Sciatic nerve (tissue), 2 donors: ENCODE measurements at regions not wholly inside any gene's neighbourhood (a gene's known extent, or its start where the extent isn't known, plus 50 kb on each side); places are given as distances from the start of the nearest gene placed in this dataset.

Experiments
- ATAC-seq: fragments of 200-7000 bp; cut with Tn5 transposase; one replicate; pipeline ENCODE4 v1.9.1; 2020; ENCODE audit warnings: mild to moderate bottlenecking, moderate library complexity
- DNase-seq: peaks from one replicate; pipeline ENCODE4 v3.0.0-alpha.2; 2020; ENCODE audit warnings: low spot score
- intact Hi-C: fragments of 100-400 bp; cut with DNase I; formaldehyde crosslinking; loops from one replicate; pipeline ENCODE4 v1.14.2; 2022
- donor health status: DM: no; HTN: no; CAD: no.
- donor health status: DM: no; HTN: no; CAD: no.

DNA sequence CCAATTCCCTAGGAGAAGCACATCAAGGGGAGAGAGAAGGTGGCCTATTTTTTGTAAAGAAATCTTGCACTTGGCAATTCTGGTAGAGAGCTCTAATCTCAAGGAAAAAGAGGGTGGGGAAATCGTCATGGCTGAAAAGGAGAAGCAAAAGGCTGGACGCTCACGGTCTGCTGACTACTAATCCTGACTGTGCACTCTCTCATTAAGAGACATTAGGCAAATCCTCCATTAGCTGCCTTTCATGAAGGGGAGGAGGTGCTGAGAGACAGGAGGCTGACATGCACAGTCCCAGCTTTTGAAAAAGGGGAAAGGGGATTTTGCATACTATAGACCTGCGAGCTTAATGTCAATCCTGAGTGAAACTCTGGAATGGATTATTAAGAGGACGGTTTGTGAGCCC is 170.0 kb downstream of the NR2F2 start:
- ATAC-seq, result no peak
- DNase-seq, result no peak
- intact Hi-C loops, result no loop called here

DNA sequence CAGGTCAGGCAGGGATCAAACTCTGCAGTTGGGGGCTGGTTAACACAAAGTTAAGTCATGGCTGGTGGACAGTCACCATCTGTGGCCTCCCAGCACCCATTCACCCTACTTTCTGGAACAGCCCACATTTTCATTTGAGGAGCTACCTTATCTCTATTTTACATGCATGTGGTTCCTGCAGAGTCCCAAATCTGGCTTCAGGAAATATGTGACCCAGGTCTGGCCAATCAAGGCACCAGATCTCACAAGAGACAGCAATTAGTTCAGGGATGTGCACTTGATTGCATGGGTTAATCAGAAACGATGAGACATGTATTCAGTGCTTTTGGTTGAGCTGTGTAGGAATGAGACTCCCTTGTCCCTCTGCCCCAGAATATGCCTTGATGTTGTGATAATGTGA is 170.9 kb downstream of the NR2F2 start:
- ATAC-seq (no peak), DNase-seq (no peak)
- intact Hi-C loops, result no loop called here

DNA sequence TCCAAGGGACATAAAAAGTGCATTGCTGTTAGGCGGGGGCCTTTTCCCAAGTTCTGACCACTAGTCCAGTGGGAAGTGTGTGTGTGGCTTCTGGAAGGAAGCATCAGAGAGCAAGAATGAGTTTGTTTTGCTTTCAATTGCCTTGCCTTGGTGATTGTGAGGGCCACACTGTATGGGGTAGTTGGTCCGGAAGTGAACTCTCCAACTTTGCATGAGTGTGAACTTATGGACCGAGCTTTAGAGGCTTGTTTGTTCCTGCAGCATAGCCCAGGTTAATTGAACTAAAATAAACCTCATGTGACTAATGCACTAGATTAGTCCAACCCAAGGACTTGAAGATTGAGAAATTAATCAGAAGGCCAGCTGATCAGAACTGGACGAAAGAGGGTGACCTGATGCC is 171.7 kb downstream of the NR2F2 start:
- ATAC-seq (no peak), DNase-seq (no peak)
- intact Hi-C loops, result no loop called here

DNA sequence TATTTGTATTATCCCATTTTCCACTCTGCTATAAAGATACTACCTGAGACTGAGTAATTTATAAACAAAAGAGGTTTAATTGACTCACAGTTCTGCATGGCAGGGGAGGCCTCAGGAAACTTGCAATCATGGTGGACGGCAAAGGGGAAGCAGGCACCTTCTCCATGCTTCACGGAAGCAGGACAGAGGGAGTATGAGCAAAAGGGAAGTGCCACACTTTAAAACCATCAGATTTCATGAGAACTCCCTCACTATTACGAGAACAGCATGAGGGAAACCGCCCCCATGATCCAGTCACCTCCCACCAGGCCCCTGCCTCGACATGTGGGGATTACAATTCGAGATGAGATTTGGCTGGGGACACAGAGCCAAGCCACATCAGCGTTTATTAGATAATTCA is 172.8 kb downstream of the NR2F2 start:
- ATAC-seq, result no peak
- intact Hi-C loops, result no loop called here

DNA sequence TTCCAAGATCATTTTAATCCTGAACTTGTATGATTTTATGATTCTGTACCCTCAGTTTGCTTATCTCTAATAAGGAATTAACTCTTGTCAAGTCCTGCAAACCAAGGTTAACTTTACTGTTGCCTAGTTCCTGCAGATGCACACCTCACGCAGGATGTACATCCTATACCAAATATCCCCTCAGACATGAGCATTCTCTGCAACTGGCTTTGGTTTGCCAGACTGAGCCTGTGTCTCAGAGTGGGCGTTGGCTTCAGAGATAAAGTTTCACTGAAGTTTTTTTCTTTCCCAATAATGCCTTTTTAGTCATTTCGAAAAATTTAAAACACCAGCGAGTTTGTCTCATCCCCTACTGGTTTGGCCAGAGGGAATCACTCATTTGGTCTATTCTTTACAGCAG is 173.9 kb downstream of the NR2F2 start:
- intact Hi-C loops, result no loop called here
- ATAC-seq, result no peak
- DNase-seq, result no peak

More for the DNA sequence above, 172.8 kb downstream of the NR2F2 start:
- DNase-seq, result no peak

DNA sequence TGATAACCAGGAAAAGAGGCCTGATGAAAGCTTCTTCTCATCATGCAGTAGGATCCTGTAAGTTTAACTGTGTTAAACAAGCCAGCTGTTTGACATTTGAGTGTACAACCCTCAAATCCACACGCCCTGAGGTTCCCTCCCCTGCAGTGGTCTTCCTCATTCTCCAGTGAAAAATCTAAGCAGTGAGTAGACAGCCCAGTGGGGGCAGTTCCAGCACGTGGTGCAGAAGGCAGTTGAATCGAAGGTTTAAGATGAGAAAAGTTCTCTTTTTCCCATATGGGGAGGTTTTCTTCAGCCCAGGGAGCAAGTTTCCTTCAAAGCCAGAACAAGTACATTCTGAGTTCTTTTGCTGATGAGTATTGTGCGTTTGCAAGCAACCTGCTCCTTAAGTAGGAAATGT is 174.5 kb downstream of the NR2F2 start:
- ATAC-seq (no peak), DNase-seq (no peak)
- intact Hi-C loops, result no loop called here

DNA sequence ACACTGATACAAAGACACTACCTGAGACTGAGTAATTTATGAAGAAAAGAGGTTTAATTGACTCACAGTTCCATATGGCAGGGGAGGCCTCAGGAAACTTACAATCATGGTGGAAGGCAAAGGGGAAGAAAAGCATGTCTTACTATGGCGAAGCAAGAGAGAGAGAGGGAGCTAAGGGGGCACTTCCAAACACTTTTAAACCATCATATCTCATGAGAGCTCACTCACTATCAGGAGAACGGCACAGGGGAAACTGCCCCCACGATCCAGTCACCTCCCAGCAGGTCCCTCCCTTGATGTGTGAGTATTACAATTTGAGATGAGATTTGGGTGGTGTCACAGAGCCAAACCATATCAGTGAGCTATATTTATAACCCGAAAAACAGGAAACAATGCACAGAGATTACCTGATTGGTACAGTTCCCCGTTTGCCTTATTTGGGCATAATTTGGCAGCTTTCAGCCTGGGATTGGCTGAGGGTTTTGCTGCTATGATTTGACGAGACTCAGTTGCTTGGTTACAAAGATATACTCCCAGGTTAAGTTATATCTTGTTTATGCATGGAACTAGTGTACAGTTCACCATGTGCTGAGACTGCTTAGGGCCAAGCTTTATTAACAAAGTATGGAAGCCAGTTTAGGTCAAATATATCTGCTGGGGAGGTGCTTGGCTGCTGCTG is 184.2 kb downstream of the NR2F2 start:
- no peak for ATAC-seq
- intact Hi-C loops, result no loop called here
- DNase-seq, result no peak

DNA sequence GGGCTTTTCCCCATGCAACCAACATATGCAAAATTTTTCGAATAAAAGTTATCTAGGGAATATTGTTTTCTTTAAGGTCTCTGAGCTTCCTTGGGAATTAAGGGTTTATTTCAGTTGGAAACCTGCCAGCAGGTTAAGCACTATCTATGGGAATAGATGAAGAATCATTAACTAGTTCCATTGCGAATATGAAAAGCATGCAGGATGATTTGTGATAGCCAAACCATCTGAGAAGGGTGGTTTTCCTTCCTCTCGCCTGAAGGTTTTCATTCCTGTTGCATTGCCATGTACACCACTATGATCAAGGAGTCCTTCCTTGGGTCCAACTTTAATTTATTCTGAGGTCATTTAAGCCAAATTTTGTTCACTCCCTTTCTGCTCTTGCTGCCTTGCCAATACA is 184.9 kb downstream of the NR2F2 start:
- ATAC-seq (no peak), DNase-seq (no peak)
- intact Hi-C loops, result no loop called here

DNA sequence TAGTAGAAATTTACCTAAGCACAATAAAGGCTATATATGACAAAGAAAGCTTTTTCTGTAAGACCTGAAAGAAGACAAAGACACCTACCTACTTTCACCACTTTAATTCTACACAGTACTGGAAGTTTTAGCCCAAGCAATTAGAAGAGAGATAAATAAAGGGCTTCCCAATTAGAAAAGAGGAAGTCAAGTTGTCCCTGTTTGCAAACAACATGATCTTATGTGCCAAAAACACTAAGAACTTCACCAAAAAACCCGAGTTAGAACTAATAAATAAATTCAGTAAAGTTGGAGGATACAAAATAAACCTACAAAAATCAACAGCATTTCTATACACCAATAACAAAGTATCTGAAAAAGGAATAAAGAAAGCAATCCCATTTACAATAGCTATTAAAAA is 190.9 kb downstream of the NR2F2 start:
- no peak for ATAC-seq
- intact Hi-C loops, result no loop called here
- DNase-seq, result no peak

DNA sequence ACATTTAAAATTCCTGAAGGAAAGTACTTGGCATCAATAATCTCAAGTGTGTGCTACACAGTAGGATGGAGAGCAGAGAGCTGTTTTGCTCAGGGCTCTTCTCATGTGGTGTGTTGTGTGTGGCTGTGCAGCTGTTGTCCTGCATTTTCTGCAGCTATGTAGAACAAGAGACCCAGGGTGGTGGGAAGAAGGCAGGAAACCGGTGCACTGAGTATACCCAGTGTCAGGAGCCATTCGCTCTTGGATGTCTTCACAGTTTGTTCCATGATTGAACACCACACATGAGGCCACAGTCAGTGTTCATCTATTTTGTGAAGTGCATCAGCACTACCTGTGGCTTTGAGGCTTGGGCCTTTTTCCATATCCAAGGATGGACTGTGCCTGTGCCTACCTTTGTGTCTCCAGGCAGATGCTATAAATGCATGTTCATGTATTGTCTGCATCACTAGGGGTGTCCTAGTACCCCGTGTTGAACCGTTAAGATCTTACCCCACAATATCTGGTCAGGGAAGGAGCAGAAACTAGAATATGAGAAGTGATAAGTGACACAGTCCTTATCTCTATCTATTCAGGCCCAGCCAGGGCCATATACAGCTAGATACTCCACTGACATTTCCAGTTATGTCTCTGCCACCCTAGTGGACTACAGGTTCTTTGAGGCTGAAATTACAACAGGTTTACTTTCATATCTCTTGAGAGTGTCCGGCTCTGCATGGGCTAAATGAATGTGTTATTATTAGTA is 194.3 kb downstream of the NR2F2 start:
- intact Hi-C loops, result no loop called here
- DNase-seq (no peak), ATAC-seq (no peak)

DNA sequence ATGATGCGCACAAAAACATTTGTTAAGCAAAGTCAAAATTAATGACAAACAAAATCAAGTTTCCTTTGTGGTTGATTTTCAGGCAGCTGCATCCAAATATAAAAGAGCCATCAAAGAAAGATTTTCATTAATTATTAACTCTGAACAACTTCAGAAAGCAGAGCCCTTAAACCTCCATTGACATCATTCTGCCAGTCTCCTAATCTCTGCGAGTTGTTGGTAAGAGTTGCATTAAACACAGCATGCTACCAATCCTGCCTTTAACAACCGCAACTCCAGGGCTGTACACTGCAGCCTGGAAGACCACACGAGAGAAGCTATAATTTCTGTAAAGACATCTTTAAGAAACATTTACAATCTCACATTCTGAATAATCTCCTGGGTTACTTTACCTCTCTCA is 204.6 kb downstream of the NR2F2 start:
- intact Hi-C loops, result no loop called here
- ATAC-seq, result no peak
- DNase-seq, result no peak

DNA sequence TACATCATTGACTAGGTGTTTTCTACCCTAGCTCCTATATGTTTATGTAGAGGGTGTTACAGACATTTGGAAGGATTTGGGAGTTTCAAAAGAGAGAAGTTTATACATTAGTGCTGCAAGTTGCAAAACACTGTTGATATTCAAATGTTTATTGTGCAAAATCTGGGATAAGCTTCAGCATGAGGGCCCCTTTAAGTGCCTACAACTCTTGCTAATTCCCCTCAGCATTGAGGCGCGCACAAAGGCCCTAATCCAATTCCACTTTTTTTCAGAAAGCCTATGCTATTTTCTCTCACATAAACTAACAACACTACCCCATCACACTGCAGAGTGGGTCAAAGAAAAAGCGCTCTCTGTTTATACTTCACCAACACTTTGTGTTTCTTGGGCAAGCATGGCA is 208.0 kb downstream of the NR2F2 start:
- ATAC-seq (no peak), DNase-seq (no peak)
- intact Hi-C loops, result no loop called here

DNA sequence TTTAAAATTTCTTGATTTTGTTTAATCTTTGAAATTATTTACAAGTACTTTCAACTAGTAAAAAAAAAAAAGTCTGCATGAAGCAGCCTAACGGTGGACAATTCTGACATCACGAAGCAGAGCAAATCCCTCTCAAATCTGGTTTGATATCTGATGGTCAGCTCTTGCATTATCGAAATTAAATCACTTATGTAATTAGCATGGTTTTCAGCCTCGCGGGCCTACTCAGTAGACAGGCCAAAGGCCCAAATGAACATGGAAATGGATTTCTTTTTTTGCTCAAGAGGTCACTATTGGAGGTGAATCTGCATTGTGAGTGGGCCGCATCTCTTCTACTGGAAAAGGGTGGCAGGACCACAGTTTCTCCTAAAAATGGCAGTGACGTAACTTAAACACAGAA is 209.8 kb downstream of the NR2F2 start:
- intact Hi-C loops, result no loop called here

DNA sequence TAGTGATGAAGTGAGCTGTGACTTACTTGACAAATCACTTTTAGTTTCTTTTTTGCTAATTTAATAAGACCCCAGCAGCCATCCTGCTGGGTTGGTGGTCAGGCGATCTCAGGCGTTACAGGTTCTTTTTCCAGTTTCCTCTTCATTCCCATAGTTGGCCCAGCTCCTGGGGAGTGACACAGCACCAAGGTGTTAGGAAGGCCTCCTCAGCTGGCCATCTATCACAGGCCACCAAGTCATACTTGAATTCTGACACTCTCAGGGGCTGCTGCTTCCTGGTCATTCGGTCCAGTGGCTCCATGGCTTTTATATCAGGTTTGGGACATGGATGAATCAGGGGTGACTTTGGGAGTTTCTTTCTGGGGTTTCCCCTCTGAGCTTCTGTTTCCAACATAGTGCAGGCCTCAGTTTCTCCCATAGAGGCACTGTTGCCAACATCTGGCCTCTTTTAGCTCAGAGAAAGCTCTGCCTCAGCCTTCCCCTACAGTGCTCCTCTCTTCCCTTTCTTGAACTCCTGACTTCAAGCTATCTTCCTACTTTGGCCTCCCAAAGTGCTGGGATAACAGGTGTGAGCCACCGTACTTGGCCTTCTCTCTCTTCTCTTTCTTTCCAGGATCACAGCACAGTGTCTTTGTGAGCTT is 211.8 kb downstream of the NR2F2 start:
- ATAC-seq (no peak), DNase-seq (no peak)
- intact Hi-C loops, result no loop called here

More for the DNA sequence above, 209.8 kb downstream of the NR2F2 start:
- no peak for DNase-seq
- no peak for ATAC-seq

DNA sequence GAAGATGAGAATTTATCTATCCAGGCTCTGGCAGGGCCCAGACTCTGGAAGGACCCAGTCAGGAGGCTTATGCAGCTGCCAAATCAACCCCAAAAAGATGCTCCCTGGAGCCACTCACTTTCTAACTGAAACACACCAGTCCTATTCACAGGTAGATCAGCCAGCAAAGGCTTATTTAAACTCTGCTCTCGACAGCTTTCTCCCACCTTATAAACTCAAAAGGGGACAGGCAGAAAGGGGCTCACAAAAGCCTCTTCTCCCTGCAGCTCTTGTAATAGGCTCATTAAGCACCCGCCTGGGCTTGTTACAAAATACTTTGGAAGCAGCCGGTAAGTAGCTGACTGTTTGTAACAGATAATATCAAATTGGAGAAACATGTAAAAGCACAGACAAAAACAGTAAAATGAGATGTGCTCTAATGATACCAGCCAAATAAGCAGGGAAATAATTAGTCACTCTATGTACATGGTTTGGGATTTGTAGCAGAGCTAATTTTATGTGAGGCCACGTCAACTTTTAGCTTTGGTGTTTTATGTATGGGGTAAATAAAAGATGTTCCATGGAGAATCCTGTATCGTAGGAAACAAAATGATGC is 213.8 kb downstream of the NR2F2 start:
- DNase-seq (no peak), ATAC-seq (no peak)
- intact Hi-C loops, result no loop called here

DNA sequence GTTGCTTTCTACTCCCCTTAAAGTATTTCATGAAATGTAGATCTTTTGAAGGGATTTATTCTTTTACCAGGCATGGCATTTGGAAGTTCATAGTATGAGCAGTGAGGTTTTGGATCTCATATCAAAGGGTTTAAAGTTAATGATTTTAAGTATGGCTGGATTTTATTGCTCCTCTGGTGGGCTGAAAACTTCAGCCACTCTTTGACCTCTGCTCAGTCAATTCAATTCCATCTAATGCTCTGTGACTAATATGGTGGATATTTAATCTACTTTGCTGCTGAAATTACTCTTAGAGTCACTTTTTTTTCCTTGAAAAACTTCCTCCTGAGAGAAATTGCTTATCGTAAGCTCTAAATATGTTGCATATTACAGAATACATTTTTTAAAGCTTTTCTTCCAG is 218.6 kb downstream of the NR2F2 start:
- intact Hi-C loops, result no loop called here
- DNase-seq (no peak), ATAC-seq (no peak)

DNA sequence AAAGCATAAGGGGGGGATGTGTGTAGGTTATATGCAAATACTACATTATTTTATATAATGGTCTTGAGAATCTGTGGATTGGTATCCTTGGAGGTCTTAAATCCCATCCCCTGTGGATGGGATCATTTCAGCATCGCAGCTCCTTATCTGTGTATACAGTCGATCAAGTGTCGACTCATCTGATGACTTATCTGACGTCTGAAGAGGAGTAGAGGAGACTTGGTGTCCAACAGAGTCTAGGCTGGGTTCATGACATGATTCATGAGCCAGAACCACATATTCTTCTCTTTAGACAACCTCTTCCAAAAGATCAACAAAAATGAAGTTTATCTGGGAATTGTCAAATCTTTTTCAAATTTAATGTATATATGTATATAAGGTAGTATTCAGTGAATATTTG is 220.7 kb downstream of the NR2F2 start:
- ATAC-seq (no peak), DNase-seq (no peak)
- intact Hi-C loops, result no loop called here

DNA sequence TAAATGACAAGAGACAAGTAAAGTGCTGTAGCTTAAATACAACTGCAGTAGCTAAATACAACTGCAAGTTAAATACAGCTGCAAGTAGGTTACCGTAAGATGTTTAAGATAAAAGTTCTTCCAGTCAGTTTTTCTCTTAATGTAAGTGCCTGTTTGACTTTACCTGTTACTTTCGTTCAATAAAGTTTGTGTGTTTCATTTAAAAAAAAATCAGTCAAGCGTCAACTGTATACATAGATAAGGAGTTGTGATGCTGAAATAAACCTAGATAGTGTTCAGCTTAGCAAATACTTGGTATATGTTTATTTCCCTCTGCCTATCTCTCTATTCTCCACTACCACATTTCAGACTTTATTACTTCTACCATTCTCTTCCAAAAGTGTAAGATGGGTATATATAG is 221.2 kb downstream of the NR2F2 start:
- DNase-seq (no peak), ATAC-seq (no peak)
- intact Hi-C loops, result no loop called here

DNA sequence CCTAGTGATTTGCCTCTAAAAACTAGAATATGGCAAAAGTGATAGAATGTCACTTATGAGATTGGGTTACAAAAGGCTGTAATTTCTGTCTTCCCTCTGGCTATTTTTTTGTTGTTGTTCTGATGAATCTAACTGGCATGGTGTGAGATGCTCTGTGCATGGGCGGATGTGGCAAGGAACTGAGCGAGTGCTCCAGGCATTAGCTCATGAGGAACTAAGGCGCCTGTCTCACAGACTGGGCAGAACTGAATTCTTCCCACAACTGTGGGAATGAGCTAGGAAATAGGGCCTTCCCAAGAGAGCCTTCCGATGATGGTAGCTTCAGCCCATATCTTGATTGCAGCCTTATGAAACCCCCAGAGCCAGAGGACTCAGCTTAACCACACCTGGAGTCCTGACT is 222.5 kb downstream of the NR2F2 start:
- intact Hi-C loops, result no loop called here
- ATAC-seq (no peak), DNase-seq (no peak)

DNA sequence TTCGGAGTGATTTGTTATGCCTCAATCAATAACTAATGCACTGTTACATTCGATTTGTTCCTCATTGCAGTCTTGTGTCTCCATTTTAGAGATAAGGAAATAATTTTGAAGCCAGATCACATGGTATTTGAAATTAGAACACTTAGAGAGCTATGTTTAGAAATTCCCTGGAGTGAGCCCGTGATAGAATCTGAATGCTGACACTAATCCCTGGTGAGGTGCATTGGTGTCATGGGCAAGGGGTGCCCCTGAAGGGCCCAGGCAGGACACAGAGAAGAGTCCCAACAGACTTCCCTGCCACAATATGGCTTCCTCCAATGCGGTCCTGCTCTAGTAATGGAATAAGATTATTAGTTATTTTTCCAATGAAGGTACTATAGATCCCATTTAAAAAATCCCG is 223.0 kb downstream of the NR2F2 start:
- ATAC-seq, result no peak
- no peak for DNase-seq
- intact Hi-C loops, result no loop called here
